Adrenal gland (tissue), 9 donors: ENCODE measurements at regions not wholly inside any gene's neighbourhood (a gene's known extent, or its start where the extent isn't known, plus 50 kb on each side); places are given as distances from the start of the nearest gene placed in this dataset.

Experiments used
- DNase-seq, 7 donors: peaks; one replicate each; pipeline ENCODE4 v3.0.0-alpha.2; 2019 to 2020
- H3K27ac ChIP-seq, 5 donors: fragments of 200-600 bp; sonication (generic) in 4 of 5; 1 replicate in 3 of 5; 2 replicates in 2 of 5; pipeline versions ENCODE4 v1.5.1 to v1.8.0; 2016 to 2020; ENCODE audit warnings: mild to moderate bottlenecking in 1 of 5
- H3K27me3 ChIP-seq: fragments of 200-600 bp; 2 replicates; pipeline ENCODE4 v1.8.0; 2021
- H3K36me3 ChIP-seq, 2 donors: fragments of 200-600 bp; replicated peaks in 1 of 2; 1 replicate in 1 of 2; 2 replicates in 1 of 2; pipeline versions ENCODE4 v1.5.1 to v1.8.0; 2018 to 2022
- H3K4me1 ChIP-seq, 2 donors: fragments of 200-600 bp; replicated peaks in 1 of 2; 1 replicate in 1 of 2; 2 replicates in 1 of 2; pipeline versions ENCODE4 v1.5.1 to v1.8.0; 2018 to 2021
- H3K4me3 ChIP-seq, 4 donors: fragments of 200-600 bp; sonication (generic) in 3 of 4; one replicate each; pipeline ENCODE4 v1.5.1; 2016 to 2018
- H3K9me3 ChIP-seq, 3 donors: fragments of 200-600 bp; sonication (generic) in 1 of 3; replicated peaks in 1 of 3; 1 replicate in 2 of 3; 2 replicates in 1 of 3; pipeline versions ENCODE4 v1.5.1 to v1.8.0; 2016 to 2021
- POLR2A ChIP-seq, 2 donors: fragments of 450-650 bp; IDR thresholded peaks; one replicate each; pipeline ENCODE4 v1.6.1; 2017; ENCODE audit warnings: antibody characterized with exemption in 2 of 2, mild to moderate bottlenecking in 2 of 2, moderate library complexity in 1 of 2
- WGBS, 4 donors: extraction: QIAGEN DNeasy Blood & Tissue Kit in 2 of 4; methylation state at CpG; one replicate each; pipeline versions ENCODE4 v1.1.5 to v1.1.7; 2013 to 2017; 5-methylcytosine and 5-hydroxymethylcytosine counted together
- intact Hi-C, 2 donors: fragments of 100-400 bp; cut with DNase I; formaldehyde crosslinking; loops; one replicate each; pipeline versions ENCODE4 v1.14.1 to v1.15.0; 2022 to 2023
- TF ChIP-seq, protein P1 (sequence below), 6 experiments: fragments of 450-650 bp in 4 of 6; fragments of 200-600 bp in 2 of 6; sonication (generic) in 1 of 6; IDR thresholded peaks; 1 replicate in 5 of 6; 2 replicates in 1 of 6; pipeline versions ENCODE4 v1.5.1 to v1.8.0; 2016 to 2021; ENCODE audit warnings: antibody characterized with exemption in 6 of 6, mild to moderate bottlenecking in 2 of 6, moderate library complexity in 1 of 6
- donor health status: healthy with polysubstance abuse.
- donor health status: Bipolar disorder and iron deficiency.
- donor health status: DM: yes; HTN: yes; CAD: no.
- donor health status: DM: no; HTN: no; CAD: no.
- donor health status: DM: no; HTN: no; CAD: no.

DNA sequence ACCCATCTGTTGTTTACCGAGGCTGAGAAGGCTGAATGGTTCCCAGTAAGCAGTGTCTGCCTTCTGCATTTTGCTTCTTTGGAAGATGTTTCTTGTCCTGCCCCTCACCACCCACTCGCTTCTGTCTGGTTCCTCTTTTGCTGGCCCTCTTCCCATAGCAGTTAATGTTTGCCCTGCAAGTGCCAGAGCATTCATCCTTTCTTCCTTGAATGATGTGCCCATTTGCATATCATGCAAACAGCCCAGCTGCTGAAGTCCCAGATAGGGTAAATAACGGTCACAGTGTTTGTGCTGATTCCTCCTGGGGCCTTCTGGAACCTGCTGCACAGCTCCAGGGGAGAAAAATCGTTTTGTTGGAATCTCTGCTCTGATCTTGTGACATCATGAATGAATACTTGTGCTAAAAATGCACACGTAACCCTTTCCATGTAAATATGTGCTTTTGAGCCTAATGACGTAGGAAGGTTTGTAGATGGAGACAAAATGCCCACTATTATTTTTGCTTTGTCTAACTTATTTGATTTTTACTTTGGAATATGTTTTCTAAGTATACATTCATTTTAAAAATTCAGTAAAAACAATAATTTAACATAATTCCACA, 381.0 kb downstream of the SOX2 start:
- Histone ChIP-seq H3K4me1 (no peaks in the 10 kb centered on the region), H3K27me3 (no peaks in the 10 kb centered on the region), H3K36me3 (no peaks in the 10 kb centered on the region), H3K9me3 (peaks cover 0 to 1% (median 0%) of the 10 kb centered on the region in 3 donors), H3K27ac (no peak overlapping the region), H3K4me3 (no peak overlapping the region)
- no peak for DNase-seq
- 27 to 34% (median 32%) methylated on average over 6 of the region's 6 CpGs for WGBS, 4 donors
- intact Hi-C loops = no loop called here
- TF ChIP-seq POLR2A (IDR thresholded peaks at IDR 0.05) = no peak
- TF ChIP-seq, protein P1, sequence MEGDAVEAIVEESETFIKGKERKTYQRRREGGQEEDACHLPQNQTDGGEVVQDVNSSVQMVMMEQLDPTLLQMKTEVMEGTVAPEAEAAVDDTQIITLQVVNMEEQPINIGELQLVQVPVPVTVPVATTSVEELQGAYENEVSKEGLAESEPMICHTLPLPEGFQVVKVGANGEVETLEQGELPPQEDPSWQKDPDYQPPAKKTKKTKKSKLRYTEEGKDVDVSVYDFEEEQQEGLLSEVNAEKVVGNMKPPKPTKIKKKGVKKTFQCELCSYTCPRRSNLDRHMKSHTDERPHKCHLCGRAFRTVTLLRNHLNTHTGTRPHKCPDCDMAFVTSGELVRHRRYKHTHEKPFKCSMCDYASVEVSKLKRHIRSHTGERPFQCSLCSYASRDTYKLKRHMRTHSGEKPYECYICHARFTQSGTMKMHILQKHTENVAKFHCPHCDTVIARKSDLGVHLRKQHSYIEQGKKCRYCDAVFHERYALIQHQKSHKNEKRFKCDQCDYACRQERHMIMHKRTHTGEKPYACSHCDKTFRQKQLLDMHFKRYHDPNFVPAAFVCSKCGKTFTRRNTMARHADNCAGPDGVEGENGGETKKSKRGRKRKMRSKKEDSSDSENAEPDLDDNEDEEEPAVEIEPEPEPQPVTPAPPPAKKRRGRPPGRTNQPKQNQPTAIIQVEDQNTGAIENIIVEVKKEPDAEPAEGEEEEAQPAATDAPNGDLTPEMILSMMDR (IDR thresholded peaks at IDR 0.05) = no peak

- intact Hi-C loops = no loop called here
- Histone ChIP-seq H3K4me3 (no peak overlapping the region), H3K27me3 (no peaks in the 10 kb centered on the region), H3K27ac (no peak overlapping the region), H3K4me1 (no peaks in the 10 kb centered on the region), H3K36me3 (no peaks in the 10 kb centered on the region), H3K9me3 (no peaks in the 10 kb centered on the region)
- DNase-seq = no peak
- 76 to 87% (median 80%) methylated on average over 4 of the region's 4 CpGs for WGBS, 4 donors
- TF ChIP-seq, protein P1 (IDR thresholded peaks at IDR 0.05) = no peak
- TF ChIP-seq POLR2A (IDR thresholded peaks at IDR 0.05) = no peak
Measured at GRCh38 chr3:182094321-182094720, 382.6 kb downstream of the SOX2 start.

GRCh38 chr3:182104881-182105280, 393.2 kb downstream of the SOX2 start:
- DNase-seq = no peak
- Histone ChIP-seq H3K36me3 (no peaks in the 10 kb centered on the region), H3K4me1 (no peaks in the 10 kb centered on the region), H3K9me3 (peaks cover 0 to 5% (median 0%) of the 10 kb centered on the region in 3 donors), H3K27ac (no peak overlapping the region), H3K4me3 (no peak overlapping the region), H3K27me3 (no peaks in the 10 kb centered on the region)
- 40 to 67% (median 48%) methylated on average over 4 of the region's 4 CpGs for WGBS, 4 donors
- no peak for TF ChIP-seq POLR2A (IDR thresholded peaks at IDR 0.05)
- TF ChIP-seq, protein P1 (IDR thresholded peaks at IDR 0.05) = no peak
- intact Hi-C loops = no loop called here

- intact Hi-C loops = no loop called here
Measured at GRCh38 chr3:182105875-182106274, 394.1 kb downstream of the SOX2 start.

GRCh38 chr3:182108371-182108770, 396.6 kb downstream of the SOX2 start:
- Histone ChIP-seq H3K36me3 (no peaks in the 10 kb centered on the region), H3K4me1 (no peaks in the 10 kb centered on the region), H3K27ac (no peak overlapping the region), H3K4me3 (no peak overlapping the region), H3K9me3 (no peaks in the 10 kb centered on the region), H3K27me3 (no peaks in the 10 kb centered on the region)
- no peak for DNase-seq
- intact Hi-C loops = no loop called here
- TF ChIP-seq, protein P1 (IDR thresholded peaks at IDR 0.05) = no peak
- no peak for TF ChIP-seq POLR2A (IDR thresholded peaks at IDR 0.05)

More at GRCh38 chr3:182105875-182106274, 394.1 kb downstream of the SOX2 start:
- Histone ChIP-seq H3K4me1 (no peaks in the 10 kb centered on the region), H3K9me3 (peaks cover 0 to 5% (median 0%) of the 10 kb centered on the region in 3 donors), H3K27ac (no peak overlapping the region), H3K27me3 (no peaks in the 10 kb centered on the region), H3K4me3 (no peak overlapping the region), H3K36me3 (no peaks in the 10 kb centered on the region)
- WGBS, 4 donors = 79 to 83% (median 79%) methylated on average over 4 of the region's 4 CpGs
- TF ChIP-seq POLR2A (IDR thresholded peaks at IDR 0.05) = no peak
- no peak for DNase-seq
